ENCODE measurements at regions not wholly inside any gene's neighbourhood (a gene's known extent, or its start where the extent isn't known, plus 50 kb on each side); places are given as distances from the start of the nearest gene placed in this dataset.

- Histone ChIP-seq H3K9me3 (ENCODE audit: severe bottlenecking) (no peaks in the 10 kb centered on the region), H3K4me1 (ENCODE audit: insufficient read depth, poor library complexity, severe bottlenecking) (no peaks in the 10 kb centered on the region), H3K4me3 (ENCODE audit: severe bottlenecking) (no peak overlapping the region), H3K27me3 (ENCODE audit: insufficient read depth, poor library complexity, severe bottlenecking) (no peaks in the 10 kb centered on the region), H3K27ac (ENCODE audit: poor library complexity, severe bottlenecking) (no peak overlapping the region), H3K36me3 (ENCODE audit: low read depth) (no peaks in the 10 kb centered on the region)
- DNase-seq (ENCODE audit: low spot score) (no peak), ATAC-seq (ENCODE audit: low read depth) (no peak)
- no peak for TF ChIP-seq CTCF (IDR thresholded peaks at IDR 0.05; ENCODE audit: poor library complexity, severe bottlenecking)
Measured at GRCh38 chr18:64365106-64365505, 216.2 kb upstream of the LINC00305 start.

GRCh38 chr18:64337673-64338072 is 188.8 kb upstream of the LINC00305 start:
- Histone ChIP-seq H3K27ac (ENCODE audit: poor library complexity, severe bottlenecking) (no peak overlapping the region), H3K4me3 (ENCODE audit: severe bottlenecking) (no peak overlapping the region), H3K4me1 (ENCODE audit: insufficient read depth, poor library complexity, severe bottlenecking) (no peaks in the 10 kb centered on the region), H3K27me3 (ENCODE audit: insufficient read depth, poor library complexity, severe bottlenecking) (no peaks in the 10 kb centered on the region), H3K36me3 (ENCODE audit: low read depth) (no peaks in the 10 kb centered on the region), H3K9me3 (ENCODE audit: severe bottlenecking) (no peaks in the 10 kb centered on the region)
- no peak for TF ChIP-seq CTCF (IDR thresholded peaks at IDR 0.05; ENCODE audit: poor library complexity, severe bottlenecking)
- ATAC-seq (ENCODE audit: low read depth): no peak
- no peak for DNase-seq (ENCODE audit: low spot score)

- Histone ChIP-seq H3K27me3 (ENCODE audit: insufficient read depth, poor library complexity, severe bottlenecking) (no peaks in the 10 kb centered on the region), H3K36me3 (ENCODE audit: low read depth) (no peaks in the 10 kb centered on the region), H3K4me1 (ENCODE audit: insufficient read depth, poor library complexity, severe bottlenecking) (no peaks in the 10 kb centered on the region), H3K4me3 (ENCODE audit: severe bottlenecking) (no peak overlapping the region), H3K27ac (ENCODE audit: poor library complexity, severe bottlenecking) (no peak overlapping the region), H3K9me3 (ENCODE audit: severe bottlenecking) (no peaks in the 10 kb centered on the region)
- TF ChIP-seq CTCF (IDR thresholded peaks at IDR 0.05; ENCODE audit: poor library complexity, severe bottlenecking): no peak
- DNase-seq (ENCODE audit: low spot score) (no peak), ATAC-seq (ENCODE audit: low read depth) (no peak)
Measured at GRCh38 chr18:64337018-64337417, 188.1 kb upstream of the LINC00305 start.

- no peak for TF ChIP-seq CTCF (IDR thresholded peaks at IDR 0.05; ENCODE audit: poor library complexity, severe bottlenecking)
- ATAC-seq (ENCODE audit: low read depth) (no peak), DNase-seq (ENCODE audit: low spot score) (no peak)
- H3K9me3 ChIP-seq (ENCODE audit: severe bottlenecking): no peaks in the 10 kb centered on the region
- no peaks in the 10 kb centered on the region for H3K36me3 ChIP-seq (ENCODE audit: low read depth)
- no peak overlapping the region for H3K27ac ChIP-seq (ENCODE audit: poor library complexity, severe bottlenecking)
- no peak overlapping the region for H3K4me3 ChIP-seq (ENCODE audit: severe bottlenecking)
- no peaks in the 10 kb centered on the region for H3K4me1 ChIP-seq (ENCODE audit: insufficient read depth, poor library complexity, severe bottlenecking)
- no peaks in the 10 kb centered on the region for H3K27me3 ChIP-seq (ENCODE audit: insufficient read depth, poor library complexity, severe bottlenecking)
Measured at GRCh38 chr18:64334748-64335147, 185.9 kb upstream of the LINC00305 start.

GRCh38 chr18:64333584-64333983 is 184.7 kb upstream of the LINC00305 start:
- Histone ChIP-seq H3K36me3 (ENCODE audit: low read depth) (no peaks in the 10 kb centered on the region), H3K27ac (ENCODE audit: poor library complexity, severe bottlenecking) (no peak overlapping the region), H3K27me3 (ENCODE audit: insufficient read depth, poor library complexity, severe bottlenecking) (no peaks in the 10 kb centered on the region), H3K4me3 (ENCODE audit: severe bottlenecking) (no peak overlapping the region), H3K9me3 (ENCODE audit: severe bottlenecking) (no peaks in the 10 kb centered on the region), H3K4me1 (ENCODE audit: insufficient read depth, poor library complexity, severe bottlenecking) (no peaks in the 10 kb centered on the region)
- no peak for TF ChIP-seq CTCF (IDR thresholded peaks at IDR 0.05; ENCODE audit: poor library complexity, severe bottlenecking)
- DNase-seq (ENCODE audit: low spot score) (no peak), ATAC-seq (ENCODE audit: low read depth) (no peak)

Measured in RWPE2 (cell line).